HG02884 (cell line): ENCODE measurements at regions not wholly inside any gene's neighbourhood (a gene's known extent, or its start where the extent isn't known, plus 50 kb on each side); places are given as distances from the start of the nearest gene placed in this dataset.

Source experiments
- ATAC-seq: cut with Tn5 transposase; IDR thresholded peaks from one replicate; pipeline ENCODE4 v1.9.1; 2021; ENCODE audit warnings: mild to moderate bottlenecking, moderate library complexity; ENCODE audit not compliant: unreplicated experiment

- ATAC-seq = no peak
Measured at GRCh38 chr2:171225989-171226388, 65.3 kb upstream of the TLK1 start.

DNA sequence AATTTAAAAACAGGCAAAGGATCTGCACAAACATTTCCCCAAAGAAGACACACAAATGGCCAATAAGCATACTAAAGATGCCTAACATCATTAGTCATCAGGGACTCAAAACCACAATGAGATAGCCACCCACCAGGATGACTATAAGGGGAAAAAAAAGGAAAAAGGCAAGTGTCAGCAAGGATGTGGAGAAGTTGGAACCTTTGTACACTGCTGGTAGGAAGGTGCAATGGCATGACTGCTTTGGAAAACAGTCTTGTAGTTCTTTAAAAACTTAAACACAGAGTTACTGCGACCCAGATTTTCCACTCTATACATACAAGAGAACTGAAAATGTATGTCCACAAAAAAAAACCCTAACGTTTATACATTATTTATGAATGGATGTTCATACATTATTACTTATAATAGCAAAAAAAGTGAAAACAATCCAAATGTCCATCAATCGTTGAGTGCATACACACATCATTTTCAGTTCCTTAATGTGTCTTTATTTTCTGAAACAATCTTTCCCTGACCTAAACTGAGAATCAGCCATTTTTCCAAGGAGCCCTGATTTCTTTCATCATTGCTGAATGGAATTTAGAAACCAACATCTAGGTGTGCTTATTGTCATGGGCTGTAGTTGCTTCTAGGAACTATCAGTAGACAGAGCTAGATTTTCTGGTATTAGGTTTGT lies 64.7 kb upstream of the TLK1 start:
- no peak for ATAC-seq

DNA sequence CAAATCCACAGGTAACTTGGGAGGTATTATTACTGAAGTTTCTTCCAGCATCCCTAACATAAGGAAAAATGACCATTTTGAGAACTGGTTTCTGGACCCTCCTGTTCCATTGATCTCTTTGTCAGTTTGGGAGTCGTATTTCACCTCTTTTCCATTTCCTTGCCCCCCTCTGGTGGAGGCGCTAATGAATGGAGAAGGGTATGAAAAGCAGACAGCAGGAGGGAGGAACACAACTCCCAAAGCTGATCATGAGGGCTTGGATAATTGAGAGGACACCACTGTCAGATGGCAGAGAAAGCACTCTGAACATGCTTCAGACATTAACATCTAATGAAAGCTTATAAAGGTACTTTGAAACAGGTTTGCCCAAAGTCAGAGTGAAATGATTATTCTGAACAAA lies 56.6 kb upstream of the TLK1 start:
- ATAC-seq = no peak

GRCh38 chr2:171216631-171217030 lies 55.9 kb upstream of the TLK1 start:
- ATAC-seq = no peak

- ATAC-seq = no peak
Measured at GRCh38 chr2:171214093-171214492, 53.4 kb upstream of the TLK1 start.

- peak; percentile 78 for ATAC-seq
Measured at GRCh38 chr2:171210864-171211431, 50.3 kb upstream of the TLK1 start.
